GM12875 (cell line): ENCODE measurements at regions not wholly inside any gene's neighbourhood (a gene's known extent, or its start where the extent isn't known, plus 50 kb on each side); places are given as distances from the start of the nearest gene placed in this dataset.

Experiments
- H3K4me3 ChIP-seq: one replicate; pipeline ENCODE4 v1.5.1; 2011; ENCODE audit warnings: low read depth, low read length, control low read depth
- TF ChIP-seq, protein P1 (sequence below): IDR thresholded peaks from 2 replicates; pipeline ENCODE4 v1.5.1; 2011; ENCODE audit warnings: low read depth, mild to moderate bottlenecking, control low read depth, inconsistent platforms, low read length, moderate library complexity, borderline replicate concordance; ENCODE audit not compliant: insufficient read depth

GRCh38 chr11:38155856-38156255 lies 1557.8 kb upstream of the RAG2 start:
- TF ChIP-seq, protein P1, sequence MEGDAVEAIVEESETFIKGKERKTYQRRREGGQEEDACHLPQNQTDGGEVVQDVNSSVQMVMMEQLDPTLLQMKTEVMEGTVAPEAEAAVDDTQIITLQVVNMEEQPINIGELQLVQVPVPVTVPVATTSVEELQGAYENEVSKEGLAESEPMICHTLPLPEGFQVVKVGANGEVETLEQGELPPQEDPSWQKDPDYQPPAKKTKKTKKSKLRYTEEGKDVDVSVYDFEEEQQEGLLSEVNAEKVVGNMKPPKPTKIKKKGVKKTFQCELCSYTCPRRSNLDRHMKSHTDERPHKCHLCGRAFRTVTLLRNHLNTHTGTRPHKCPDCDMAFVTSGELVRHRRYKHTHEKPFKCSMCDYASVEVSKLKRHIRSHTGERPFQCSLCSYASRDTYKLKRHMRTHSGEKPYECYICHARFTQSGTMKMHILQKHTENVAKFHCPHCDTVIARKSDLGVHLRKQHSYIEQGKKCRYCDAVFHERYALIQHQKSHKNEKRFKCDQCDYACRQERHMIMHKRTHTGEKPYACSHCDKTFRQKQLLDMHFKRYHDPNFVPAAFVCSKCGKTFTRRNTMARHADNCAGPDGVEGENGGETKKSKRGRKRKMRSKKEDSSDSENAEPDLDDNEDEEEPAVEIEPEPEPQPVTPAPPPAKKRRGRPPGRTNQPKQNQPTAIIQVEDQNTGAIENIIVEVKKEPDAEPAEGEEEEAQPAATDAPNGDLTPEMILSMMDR: no peak
- H3K4me3 ChIP-seq: no peak overlapping the region

- TF ChIP-seq, protein P1: no peak
- H3K4me3 ChIP-seq: no peak overlapping the region
These were observed 1555.9 kb upstream of the RAG2 start for GRCh38 chr11:38153985-38154384.

DNA sequence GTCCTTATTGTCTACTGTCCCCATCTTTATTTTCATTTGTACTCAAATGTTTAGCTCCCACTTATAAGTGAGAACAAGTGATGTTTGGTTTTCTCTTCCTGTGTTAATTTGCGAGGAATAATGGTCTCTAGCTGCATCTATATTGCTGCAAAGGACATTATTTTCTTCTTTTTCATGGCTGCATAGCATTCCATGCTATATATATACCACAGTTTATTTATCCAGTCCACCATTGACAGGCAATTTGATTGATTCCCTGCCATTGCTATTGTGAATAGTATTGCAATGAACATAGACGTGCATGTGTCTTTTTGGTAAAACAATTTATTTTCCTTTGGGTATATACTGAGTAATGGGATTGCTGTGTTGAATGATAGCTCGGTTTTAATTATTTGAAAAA lies 1545.8 kb upstream of the RAG2 start:
- TF ChIP-seq, protein P1: no peak
- no peak overlapping the region for H3K4me3 ChIP-seq

- TF ChIP-seq, protein P1: no peak
These were observed 1540.9 kb upstream of the RAG2 start for GRCh38 chr11:38138972-38139371.

GRCh38 chr11:38136887-38137286 lies 1538.9 kb upstream of the RAG2 start:
- TF ChIP-seq, protein P1: no peak
- H3K4me3 ChIP-seq: no peak overlapping the region

More at GRCh38 chr11:38138972-38139371, 1540.9 kb upstream of the RAG2 start:
- H3K4me3 ChIP-seq: no peak overlapping the region

DNA sequence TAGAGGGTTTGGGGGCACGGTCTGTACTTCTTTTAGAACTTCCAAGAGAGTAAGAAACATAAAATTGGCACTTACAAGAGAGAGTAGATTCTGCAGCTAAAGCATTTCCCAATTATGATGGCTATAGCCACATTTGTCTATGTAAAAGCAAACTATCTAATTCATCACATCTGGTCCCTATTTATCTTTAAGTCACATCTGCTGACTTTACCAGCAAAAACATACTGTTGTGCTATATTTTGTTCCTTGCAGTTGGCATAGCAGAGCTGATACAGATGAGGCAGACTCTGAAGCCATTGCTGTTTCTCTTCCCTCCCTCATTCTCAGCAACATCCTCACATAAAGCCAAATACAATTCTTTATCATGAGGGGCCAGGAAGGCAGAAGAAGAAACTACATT lies 1533.5 kb upstream of the RAG2 start:
- TF ChIP-seq, protein P1: no peak
- H3K4me3 ChIP-seq: no peak overlapping the region

- no peak overlapping the region for H3K4me3 ChIP-seq
- TF ChIP-seq, protein P1: no peak
These were observed 1532.9 kb upstream of the RAG2 start for GRCh38 chr11:38130976-38131375.
